KMS-11 (cell line): ENCODE measurements at regions not wholly inside any gene's neighbourhood (a gene's known extent, or its start where the extent isn't known, plus 50 kb on each side); places are given as distances from the start of the nearest gene placed in this dataset.

Experiments
- H2AFZ ChIP-seq: fragments of 200-600 bp; sonication (generic); 2 replicates; pipeline ENCODE4 v1.6.1; 2016; ENCODE audit warnings: antibody characterized with exemption, mixed run types, low read depth
- H3K27ac ChIP-seq: fragments of 200-600 bp; sonication (generic); 2 replicates; pipeline ENCODE4 v1.6.1; 2016; ENCODE audit warnings: mild to moderate bottlenecking, mixed run types
- H3K27me3 ChIP-seq: fragments of 200-600 bp; sonication (generic); 2 replicates; pipeline ENCODE4 v1.6.1; 2017; ENCODE audit warnings: mild to moderate bottlenecking, low read depth, mixed run types, moderate library complexity; ENCODE audit not compliant: insufficient read depth
- H3K36me3 ChIP-seq: fragments of 200-600 bp; sonication (generic); 2 replicates; pipeline ENCODE4 v1.6.1; 2017; ENCODE audit warnings: mild to moderate bottlenecking, mixed run types; ENCODE audit not compliant: insufficient read depth
- H3K4me1 ChIP-seq: fragments of 200-600 bp; sonication (generic); 2 replicates; pipeline ENCODE4 v1.6.1; 2016; ENCODE audit warnings: mild to moderate bottlenecking, low read depth, mixed run types; ENCODE audit not compliant: poor library complexity, severe bottlenecking
- H3K4me2 ChIP-seq: fragments of 200-600 bp; sonication (generic); 2 replicates; pipeline ENCODE4 v1.7.0; 2016; ENCODE audit warnings: mild to moderate bottlenecking, mixed run types
- H3K4me3 ChIP-seq: fragments of 200-600 bp; sonication (generic); IDR thresholded peaks from 2 replicates; pipeline ENCODE4 v1.6.1; 2017; ENCODE audit warnings: low read depth, low read length, mixed read lengths; ENCODE audit not compliant: insufficient read depth
- H3K79me2 ChIP-seq: fragments of 200-600 bp; sonication (generic); 2 replicates; pipeline ENCODE4 v1.6.1; 2016; ENCODE audit warnings: low read depth, mixed run types; ENCODE audit not compliant: insufficient read depth
- H3K9ac ChIP-seq: fragments of 200-600 bp; sonication (generic); 2 replicates; pipeline ENCODE4 v1.6.1; 2016; ENCODE audit warnings: mild to moderate bottlenecking, mixed run types
- H4K20me1 ChIP-seq: fragments of 200-600 bp; sonication (generic); 2 replicates; pipeline ENCODE4 v1.6.1; 2016; ENCODE audit warnings: mild to moderate bottlenecking, mixed run types; ENCODE audit not compliant: insufficient read depth
- TF ChIP-seq, protein P1 (sequence below): fragments of 200-600 bp; sonication (generic); conservative IDR thresholded peaks from 2 replicates; pipeline ENCODE4 v1.6.1; 2017; ENCODE audit warnings: low read depth, mild to moderate bottlenecking, antibody characterized with exemption, low read length, moderate library complexity, mixed read lengths

GRCh38 chr2:146123256-146123655, 1603.3 kb upstream of the ZEB2 start:
- Histone ChIP-seq H3K9ac (no peak overlapping the region), H2AFZ (no peak overlapping the region), H3K27ac (no peak overlapping the region), H3K36me3 (no peaks in the 10 kb centered on the region), H3K4me1 (no peaks in the 10 kb centered on the region), H3K27me3 (no peaks in the 10 kb centered on the region), H3K4me2 (no peak overlapping the region), H3K4me3 (no peak overlapping the region), H4K20me1 (no peaks in the 10 kb centered on the region), H3K79me2 (no peaks in the 10 kb centered on the region)
- TF ChIP-seq, protein P1, sequence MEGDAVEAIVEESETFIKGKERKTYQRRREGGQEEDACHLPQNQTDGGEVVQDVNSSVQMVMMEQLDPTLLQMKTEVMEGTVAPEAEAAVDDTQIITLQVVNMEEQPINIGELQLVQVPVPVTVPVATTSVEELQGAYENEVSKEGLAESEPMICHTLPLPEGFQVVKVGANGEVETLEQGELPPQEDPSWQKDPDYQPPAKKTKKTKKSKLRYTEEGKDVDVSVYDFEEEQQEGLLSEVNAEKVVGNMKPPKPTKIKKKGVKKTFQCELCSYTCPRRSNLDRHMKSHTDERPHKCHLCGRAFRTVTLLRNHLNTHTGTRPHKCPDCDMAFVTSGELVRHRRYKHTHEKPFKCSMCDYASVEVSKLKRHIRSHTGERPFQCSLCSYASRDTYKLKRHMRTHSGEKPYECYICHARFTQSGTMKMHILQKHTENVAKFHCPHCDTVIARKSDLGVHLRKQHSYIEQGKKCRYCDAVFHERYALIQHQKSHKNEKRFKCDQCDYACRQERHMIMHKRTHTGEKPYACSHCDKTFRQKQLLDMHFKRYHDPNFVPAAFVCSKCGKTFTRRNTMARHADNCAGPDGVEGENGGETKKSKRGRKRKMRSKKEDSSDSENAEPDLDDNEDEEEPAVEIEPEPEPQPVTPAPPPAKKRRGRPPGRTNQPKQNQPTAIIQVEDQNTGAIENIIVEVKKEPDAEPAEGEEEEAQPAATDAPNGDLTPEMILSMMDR, result no peak

- H3K4me2 ChIP-seq, result no peak overlapping the region
- no peaks in the 10 kb centered on the region for H3K36me3 ChIP-seq
- H3K4me1 ChIP-seq, result no peaks in the 10 kb centered on the region
- no peaks in the 10 kb centered on the region for H3K27me3 ChIP-seq
- H3K9ac ChIP-seq, result no peak overlapping the region
- no peaks in the 10 kb centered on the region for H4K20me1 ChIP-seq
- H3K4me3 ChIP-seq, result no peak overlapping the region
- H3K27ac ChIP-seq, result no peak overlapping the region
- TF ChIP-seq, protein P1, result no peak
- H2AFZ ChIP-seq, result no peak overlapping the region
- no peaks in the 10 kb centered on the region for H3K79me2 ChIP-seq
Observed at GRCh38 chr2:146119586-146119985, 1599.7 kb upstream of the ZEB2 start.

DNA sequence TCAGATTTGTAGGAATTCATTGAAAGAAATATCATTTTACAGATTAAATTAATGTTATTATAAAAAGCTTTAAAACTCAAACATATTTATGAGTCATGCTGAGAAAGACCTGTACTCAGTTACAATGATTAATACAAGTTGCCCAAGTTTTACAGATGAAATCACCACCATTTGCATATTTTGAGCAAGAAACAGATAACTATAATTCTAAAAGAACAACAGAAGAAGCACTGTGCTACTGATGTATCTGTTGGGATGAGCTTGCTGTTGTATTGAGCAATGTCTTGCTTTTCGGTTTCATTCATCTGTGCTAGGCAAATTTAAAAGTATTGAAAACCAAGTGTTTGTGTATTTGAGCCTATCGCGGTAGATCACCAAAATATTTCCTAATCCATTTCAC, 1589.1 kb upstream of the ZEB2 start:
- Histone ChIP-seq H3K27me3 (no peaks in the 10 kb centered on the region), H3K36me3 (no peaks in the 10 kb centered on the region), H3K4me1 (no peaks in the 10 kb centered on the region), H2AFZ (no peak overlapping the region), H3K9ac (no peak overlapping the region), H3K4me3 (no peak overlapping the region), H4K20me1 (no peaks in the 10 kb centered on the region), H3K4me2 (no peak overlapping the region), H3K27ac (no peak overlapping the region), H3K79me2 (no peaks in the 10 kb centered on the region)
- TF ChIP-seq, protein P1, result no peak

DNA sequence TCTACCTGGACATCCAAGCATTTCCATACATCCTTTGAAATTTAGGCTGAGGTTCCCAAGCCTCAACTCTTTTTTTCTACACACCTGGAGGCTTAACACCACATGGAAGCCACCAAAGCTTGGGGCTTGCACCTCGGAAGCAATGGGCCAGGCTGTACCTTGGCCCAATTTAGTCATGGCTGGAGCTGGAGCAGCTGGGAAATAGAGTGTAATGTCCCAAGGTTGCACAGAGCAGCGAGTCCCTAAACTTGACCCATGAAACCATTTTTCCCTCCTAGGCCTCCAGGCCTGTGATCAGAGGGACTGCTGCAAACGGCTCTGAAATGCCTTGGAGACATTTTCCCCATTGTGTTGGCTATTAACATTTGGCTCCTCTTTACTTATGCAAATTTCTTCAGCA, 1574.3 kb upstream of the ZEB2 start:
- H3K4me1 ChIP-seq, result no peaks in the 10 kb centered on the region
- no peaks in the 10 kb centered on the region for H3K36me3 ChIP-seq
- TF ChIP-seq, protein P1, result no peak
- H4K20me1 ChIP-seq, result no peaks in the 10 kb centered on the region
- no peak overlapping the region for H2AFZ ChIP-seq
- no peak overlapping the region for H3K27ac ChIP-seq
- H3K79me2 ChIP-seq, result no peaks in the 10 kb centered on the region
- H3K9ac ChIP-seq, result no peak overlapping the region
- H3K4me3 ChIP-seq, result no peak overlapping the region
- no peak overlapping the region for H3K4me2 ChIP-seq
- H3K27me3 ChIP-seq, result no peaks in the 10 kb centered on the region
